HepG2 (cell line): ENCODE measurements at regions not wholly inside any gene's neighbourhood (a gene's known extent, or its start where the extent isn't known, plus 50 kb on each side); places are given as distances from the start of the nearest gene placed in this dataset.
A peak's percentile ranks its signal among the peaks of the same experiment; 100 is the strongest.

Source experiments
- ARID5B ChIP-seq: IDR thresholded peaks from 2 replicates; pipeline ENCODE4 v1.4.0; 2020; ENCODE audit warnings: mild to moderate bottlenecking, missing genetic modification reagents
- ATF2 ChIP-seq: sonication (generic); formaldehyde crosslinking; IDR thresholded peaks from 2 replicates; pipeline ENCODE4 v1.4.0; 2020; ENCODE audit warnings: missing genetic modification reagents
- CEBPG ChIP-seq: IDR thresholded peaks from 2 replicates; pipeline ENCODE4 v1.6.1; 2016
- CTCF ChIP-seq: sonication (generic); formaldehyde crosslinking; IDR thresholded peaks from 2 replicates; pipeline ENCODE4 v1.5.0; 2020; ENCODE audit warnings: mild to moderate bottlenecking, missing genetic modification reagents, moderate library complexity
- ELF3 ChIP-seq: IDR thresholded peaks from 2 replicates; pipeline ENCODE4 v1.6.1; 2016; ENCODE audit warnings: missing genetic modification reagents, missing compliant biosample characterization
- GLI4 ChIP-seq: sonication (generic); formaldehyde crosslinking; IDR thresholded peaks from 2 replicates; pipeline ENCODE4 v1.5.1; 2020; ENCODE audit warnings: missing genetic modification reagents, mild to moderate bottlenecking, moderate library complexity, borderline replicate concordance
- HHEX ChIP-seq: IDR thresholded peaks from 2 replicates; pipeline ENCODE4 v1.6.1; 2016; ENCODE audit warnings: control low read depth
- MED1 ChIP-seq: sonication (generic); formaldehyde crosslinking; IDR thresholded peaks from 2 replicates; pipeline ENCODE4 v1.4.0; 2020; ENCODE audit warnings: missing genetic modification reagents
- MEIS2 ChIP-seq: sonication (generic); formaldehyde crosslinking; IDR thresholded peaks from 2 replicates; pipeline ENCODE4 v1.9.0; 2021; ENCODE audit warnings: mild to moderate bottlenecking, missing genetic modification reagents
- NR0B2 ChIP-seq: sonication (generic); formaldehyde crosslinking; IDR thresholded peaks from 2 replicates; pipeline ENCODE4 v1.4.0; 2020; ENCODE audit warnings: mild to moderate bottlenecking, missing genetic modification reagents
- RAD21 ChIP-seq: fragments of 450-650 bp; formaldehyde crosslinking; IDR thresholded peaks from 2 replicates; pipeline ENCODE4 v1.5.0; 2020; ENCODE audit warnings: mild to moderate bottlenecking
- SMC3 ChIP-seq: IDR thresholded peaks from 2 replicates; pipeline ENCODE4 v1.6.1; 2011; ENCODE audit warnings: low read length, improper control_type of control experiment
- STAG1 ChIP-seq: sonication (generic); formaldehyde crosslinking; IDR thresholded peaks from 2 replicates; pipeline ENCODE4 v1.4.0; 2020; ENCODE audit warnings: missing genetic modification reagents
- TEAD2 ChIP-seq: sonication (generic); formaldehyde crosslinking; IDR thresholded peaks from 2 replicates; pipeline ENCODE4 v1.9.0; 2021; ENCODE audit warnings: missing genetic modification reagents
- TEF ChIP-seq: sonication (generic); formaldehyde crosslinking; IDR thresholded peaks from 2 replicates; pipeline ENCODE4 v1.5.0; 2020; ENCODE audit warnings: missing genetic modification reagents
- THRA ChIP-seq: sonication (generic); formaldehyde crosslinking; IDR thresholded peaks from 2 replicates; pipeline ENCODE4 v1.4.0; 2020; ENCODE audit warnings: missing genetic modification reagents, borderline replicate concordance
- XRCC5 ChIP-seq: fragments of 200-400 bp; formaldehyde crosslinking; optimal IDR thresholded peaks from 2 replicates; pipeline ENCODE3; 2017; ENCODE audit warnings: mild to moderate bottlenecking, low read length
- ZFP90 ChIP-seq: sonication (generic); formaldehyde crosslinking; IDR thresholded peaks from 2 replicates; pipeline ENCODE4 v1.8.0; 2022; ENCODE audit warnings: missing genetic modification reagents, mild to moderate bottlenecking, inconsistent platforms, borderline replicate concordance
- ZFY ChIP-seq: sonication (generic); formaldehyde crosslinking; IDR thresholded peaks from 2 replicates; pipeline ENCODE4 v1.4.0; 2020; ENCODE audit warnings: missing genetic modification reagents
- ZNF256 ChIP-seq: sonication (generic); formaldehyde crosslinking; conservative IDR thresholded peaks from 2 replicates; pipeline ENCODE4 v1.4.0; 2020; ENCODE audit warnings: missing genetic modification reagents
- ZNF367 ChIP-seq: sonication (generic); formaldehyde crosslinking; IDR thresholded peaks from 2 replicates; pipeline ENCODE4 v1.4.0; 2020; ENCODE audit warnings: missing genetic modification reagents, borderline replicate concordance
- ZNF614 ChIP-seq: IDR thresholded peaks from 2 replicates; pipeline ENCODE4 v1.6.1; 2018; ENCODE audit warnings: missing biosample characterization, missing genetic modification reagents, inconsistent platforms, borderline replicate concordance

GRCh38 chr2:142286618-142287017, 155.8 kb upstream of the LRP1B start (continued):
- TF ChIP-seq THRA (CRISPR knock-in tag): peak; percentile 68; the same call in 1 of the 2 replicates
- peak; percentile 52; the same call in 1 of the 2 replicates for TF ChIP-seq ZNF256
- TF ChIP-seq ATF2: peak; percentile 51; the same call in 1 of the 2 replicates
- 0 out of 2 replicates have a peak, but pooled peaks have one; percentile 23 for TF ChIP-seq ELF3 (CRISPR knock-in tag)
- TF ChIP-seq HHEX (CRISPR knock-in tag): no peak
- no peak for TF ChIP-seq NR0B2 (CRISPR knock-in tag)
- peak; percentile 80 for TF ChIP-seq CTCF (CRISPR knock-in tag)
- TF ChIP-seq XRCC5: peak; percentile 88
- TF ChIP-seq STAG1 (CRISPR knock-in tag): peak; percentile 66
- peak; percentile 40; the same call in 1 of the 2 replicates for TF ChIP-seq ZNF614 (CRISPR knock-in tag)
- TF ChIP-seq GLI4 (CRISPR knock-in tag): no peak
- peak; percentile 36; the same call in 1 of the 2 replicates for TF ChIP-seq RAD21 (CRISPR knock-in tag)
- 0 out of 2 replicates have a peak, but pooled peaks have one; percentile 20 for TF ChIP-seq ZFP90 (CRISPR knock-in tag)
- TF ChIP-seq SMC3: peak; percentile 74
- TF ChIP-seq ARID5B (CRISPR knock-in tag): 0 out of 2 replicates have a peak, but pooled peaks have one; percentile 25
- TF ChIP-seq ZNF367 (CRISPR knock-in tag): 0 out of 2 replicates have a peak, but pooled peaks have one; percentile 38
- 0 out of 2 replicates have a peak, but pooled peaks have one; percentile 13 for TF ChIP-seq MED1 (CRISPR knock-in tag)
- peak; percentile 20; the same call in 1 of the 2 replicates for TF ChIP-seq ZFY (CRISPR knock-in tag)
- peak; percentile 99 for TF ChIP-seq TEF
- TF ChIP-seq CEBPG (CRISPR knock-in tag): peak; percentile 38; the same call in 1 of the 2 replicates
- TF ChIP-seq TEAD2 (CRISPR knock-in tag): 0 out of 2 replicates have a peak, but pooled peaks have one; percentile 26
- peak; percentile 34; the same call in 1 of the 2 replicates for TF ChIP-seq MEIS2 (CRISPR knock-in tag)
